ENCODE measurements at regions not wholly inside any gene's neighbourhood (a gene's known extent, or its start where the extent isn't known, plus 50 kb on each side); places are given as distances from the start of the nearest gene placed in this dataset.

- no peak for DNase-seq (ENCODE audit: low read depth)
- H3K4me3 ChIP-seq (ENCODE audit: control insufficient read depth, low read depth, low read length): no peak overlapping the region
- no peak for TF ChIP-seq CTCF (IDR thresholded peaks at IDR 0.05; ENCODE audit: control insufficient read depth, insufficient read depth, low read depth, low read length, missing control alignments)
Observed at GRCh38 chr20:11158146-11158545, 484.3 kb upstream of the JAG1 start.

- TF ChIP-seq CTCF (IDR thresholded peaks at IDR 0.05; ENCODE audit: control insufficient read depth, insufficient read depth, low read depth, low read length, missing control alignments): no peak
- DNase-seq (ENCODE audit: low read depth): no peak
Observed at GRCh38 chr20:11158589-11158988, 484.8 kb upstream of the JAG1 start.

GRCh38 chr20:11159728-11160127 is 485.9 kb upstream of the JAG1 start:
- no peak for DNase-seq (ENCODE audit: low read depth)
- no peak overlapping the region for H3K4me3 ChIP-seq (ENCODE audit: control insufficient read depth, low read depth, low read length)
- TF ChIP-seq CTCF (IDR thresholded peaks at IDR 0.05; ENCODE audit: control insufficient read depth, insufficient read depth, low read depth, low read length, missing control alignments): no peak

More at GRCh38 chr20:11158589-11158988, 484.8 kb upstream of the JAG1 start:
- no peak overlapping the region for H3K4me3 ChIP-seq (ENCODE audit: control insufficient read depth, low read depth, low read length)

DNA sequence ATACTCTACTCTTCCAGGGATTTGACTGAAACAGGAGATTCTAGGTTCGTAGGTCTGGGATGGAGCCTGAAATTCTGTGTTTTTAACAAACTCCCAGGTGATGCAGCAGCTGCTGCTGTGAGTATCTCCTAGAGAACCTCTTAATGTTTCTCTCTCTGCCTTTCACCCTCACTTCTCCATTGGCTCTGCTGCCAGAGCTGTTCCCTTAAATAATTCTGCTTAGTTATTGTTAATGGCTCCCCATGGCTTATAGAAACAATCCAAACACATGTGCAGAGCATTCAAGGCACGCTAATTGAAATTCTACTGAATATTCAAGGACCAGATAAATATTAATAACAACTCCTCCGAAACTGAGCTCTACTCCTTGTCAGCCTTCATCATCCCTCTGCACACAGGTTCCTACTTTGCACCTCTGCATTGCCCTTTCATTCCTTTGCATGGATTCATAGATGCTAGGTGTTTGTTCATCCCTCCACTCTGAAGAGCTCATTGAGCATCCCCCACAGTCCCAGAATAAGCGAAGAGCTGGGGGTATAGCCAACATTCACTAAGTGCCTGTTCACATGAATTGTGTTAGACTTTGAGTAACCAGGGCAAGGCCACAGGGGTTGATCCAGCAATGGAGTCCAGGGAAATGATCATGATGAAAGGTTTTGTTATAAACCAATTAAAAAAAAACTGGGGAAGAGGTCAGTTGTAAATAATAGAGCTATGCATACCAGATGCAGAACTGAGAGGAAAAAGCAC is 488.4 kb upstream of the JAG1 start:
- no peak for TF ChIP-seq CTCF (IDR thresholded peaks at IDR 0.05; ENCODE audit: control insufficient read depth, insufficient read depth, low read depth, low read length, missing control alignments)
- H3K4me3 ChIP-seq (ENCODE audit: control insufficient read depth, low read depth, low read length): no peak overlapping the region
- no peak for DNase-seq (ENCODE audit: low read depth)

DNA sequence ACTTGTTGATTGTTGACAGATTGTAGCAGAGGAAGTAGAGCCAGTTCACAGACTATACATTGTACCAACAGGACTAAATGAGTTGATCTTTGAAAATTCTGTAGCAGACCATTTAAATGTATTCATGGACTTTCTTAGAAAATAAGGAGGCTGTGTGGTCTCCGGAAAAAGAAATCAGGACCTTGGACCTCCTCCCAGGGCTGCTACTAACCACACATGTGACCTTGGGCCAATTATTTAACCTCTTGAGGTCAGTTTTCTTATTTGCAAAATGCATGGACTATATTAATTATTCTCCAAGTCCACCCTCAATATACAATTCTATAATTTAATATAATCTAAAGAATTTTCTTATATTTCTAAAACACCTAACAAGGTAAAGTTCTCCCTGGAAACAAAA is 492.0 kb upstream of the JAG1 start:
- no peak overlapping the region for H3K4me3 ChIP-seq (ENCODE audit: control insufficient read depth, low read depth, low read length)
- DNase-seq (ENCODE audit: low read depth): no peak
- TF ChIP-seq CTCF (IDR thresholded peaks at IDR 0.05; ENCODE audit: control insufficient read depth, insufficient read depth, low read depth, low read length, missing control alignments): no peak

DNA sequence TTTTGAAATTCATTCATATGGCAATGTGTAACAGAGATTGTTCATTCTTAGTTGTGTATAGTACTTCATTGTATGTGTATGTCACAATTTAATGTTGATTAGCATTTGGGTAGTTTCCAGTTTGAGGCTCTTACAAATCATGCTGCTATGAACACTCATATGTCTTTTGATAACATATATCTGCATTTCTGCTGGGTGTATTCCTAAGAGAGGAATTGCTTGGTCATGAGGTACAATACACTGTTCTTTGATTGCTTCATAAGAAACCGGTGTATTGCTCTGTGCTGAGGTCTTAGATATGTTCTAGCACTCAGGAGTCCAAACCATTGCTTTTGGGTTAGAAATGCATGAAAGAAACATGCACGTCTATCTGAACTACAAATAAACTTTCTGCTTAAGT is 492.9 kb upstream of the JAG1 start:
- no peak for TF ChIP-seq CTCF (IDR thresholded peaks at IDR 0.05; ENCODE audit: control insufficient read depth, insufficient read depth, low read depth, low read length, missing control alignments)
- H3K4me3 ChIP-seq (ENCODE audit: control insufficient read depth, low read depth, low read length): no peak overlapping the region
- no peak for DNase-seq (ENCODE audit: low read depth)

All from AG09309 (cell line).